Neuron (in vitro differentiated cells): ENCODE measurements at regions not wholly inside any gene's neighbourhood (a gene's known extent, or its start where the extent isn't known, plus 50 kb on each side); places are given as distances from the start of the nearest gene placed in this dataset.

ENCODE experiments used
- H2AFZ ChIP-seq: one replicate; pipeline ENCODE4 v1.6.1; 2013; ENCODE audit warnings: low read depth, mild to moderate bottlenecking, inconsistent platforms, low read length, moderate library complexity
- H3K27me3 ChIP-seq: one replicate; pipeline ENCODE4 v1.6.1; 2013; ENCODE audit warnings: low read length; ENCODE audit not compliant: insufficient read depth
- H3K36me3 ChIP-seq: one replicate; pipeline ENCODE4 v1.6.1; 2013; ENCODE audit warnings: low read length; ENCODE audit not compliant: insufficient read depth
- H3K4me1 ChIP-seq: one replicate; pipeline ENCODE4 v1.6.1; 2013; ENCODE audit warnings: low read length; ENCODE audit not compliant: insufficient read depth
- H3K4me3 ChIP-seq: 2 replicates; pipeline ENCODE4 v1.5.1; 2013; ENCODE audit warnings: mild to moderate bottlenecking, low read length, moderate library complexity
- H3K9me3 ChIP-seq: one replicate; pipeline ENCODE4 v1.6.1; 2013; ENCODE audit warnings: low read length

- H3K4me3 ChIP-seq = no peak overlapping the region
- no peak overlapping the region for H2AFZ ChIP-seq
- H3K4me1 ChIP-seq = peaks cover 16% of the 10 kb centered on the region
- H3K9me3 ChIP-seq = no peaks in the 10 kb centered on the region
- H3K36me3 ChIP-seq = no peaks in the 10 kb centered on the region
- no peaks in the 10 kb centered on the region for H3K27me3 ChIP-seq
Measured at GRCh38 chr2:6730649-6731532, 134.8 kb downstream of the CMPK2 start.

- no peak overlapping the region for H3K4me3 ChIP-seq
- no peak overlapping the region for H2AFZ ChIP-seq
- H3K9me3 ChIP-seq = no peaks in the 10 kb centered on the region
- no peaks in the 10 kb centered on the region for H3K27me3 ChIP-seq
- H3K4me1 ChIP-seq = no peaks in the 10 kb centered on the region
- no peaks in the 10 kb centered on the region for H3K36me3 ChIP-seq
Measured at GRCh38 chr2:6739547-6739946, 126.2 kb downstream of the CMPK2 start.

GRCh38 chr2:6741229-6741628 is 124.5 kb downstream of the CMPK2 start:
- H3K9me3 ChIP-seq = no peaks in the 10 kb centered on the region
- no peaks in the 10 kb centered on the region for H3K27me3 ChIP-seq
- H3K36me3 ChIP-seq = no peaks in the 10 kb centered on the region
- no peak overlapping the region for H3K4me3 ChIP-seq
- H2AFZ ChIP-seq = no peak overlapping the region
- no peaks in the 10 kb centered on the region for H3K4me1 ChIP-seq

GRCh38 chr2:6744038-6744437 is 121.7 kb downstream of the CMPK2 start:
- H3K4me1 ChIP-seq = peaks cover 3% of the 10 kb centered on the region
- no peaks in the 10 kb centered on the region for H3K27me3 ChIP-seq
- H3K9me3 ChIP-seq = no peaks in the 10 kb centered on the region
- H2AFZ ChIP-seq = no peak overlapping the region
- H3K36me3 ChIP-seq = no peaks in the 10 kb centered on the region
- no peak overlapping the region for H3K4me3 ChIP-seq

- Histone ChIP-seq H3K9me3 (no peaks in the 10 kb centered on the region), H3K27me3 (no peaks in the 10 kb centered on the region), H2AFZ (no peak overlapping the region), H3K4me3 (no peak overlapping the region), H3K4me1 (peaks cover 3% of the 10 kb centered on the region), H3K36me3 (no peaks in the 10 kb centered on the region)
Measured at GRCh38 chr2:6747433-6747832, 118.3 kb downstream of the CMPK2 start.

- H3K9me3 ChIP-seq = no peaks in the 10 kb centered on the region
- no peaks in the 10 kb centered on the region for H3K36me3 ChIP-seq
- no peak overlapping the region for H2AFZ ChIP-seq
- peaks cover 3% of the 10 kb centered on the region for H3K4me1 ChIP-seq
- H3K27me3 ChIP-seq = no peaks in the 10 kb centered on the region
- no peak overlapping the region for H3K4me3 ChIP-seq
Measured at GRCh38 chr2:6748406-6749067, 117.2 kb downstream of the CMPK2 start.

GRCh38 chr2:6749962-6750361 is 115.7 kb downstream of the CMPK2 start:
- no peak overlapping the region for H2AFZ ChIP-seq
- no peaks in the 10 kb centered on the region for H3K9me3 ChIP-seq
- H3K36me3 ChIP-seq = no peaks in the 10 kb centered on the region
- H3K27me3 ChIP-seq = no peaks in the 10 kb centered on the region
- H3K4me3 ChIP-seq = no peak overlapping the region
- peaks cover 3% of the 10 kb centered on the region for H3K4me1 ChIP-seq

- H3K9me3 ChIP-seq = no peaks in the 10 kb centered on the region
- H3K4me1 ChIP-seq = peaks cover 3% of the 10 kb centered on the region
- H3K27me3 ChIP-seq = no peaks in the 10 kb centered on the region
- no peak overlapping the region for H3K4me3 ChIP-seq
- no peaks in the 10 kb centered on the region for H3K36me3 ChIP-seq
- H2AFZ ChIP-seq = no peak overlapping the region
Measured at GRCh38 chr2:6750411-6751158, 115.1 kb downstream of the CMPK2 start.

GRCh38 chr2:6754419-6754818 is 111.3 kb downstream of the CMPK2 start:
- Histone ChIP-seq H3K27me3 (no peaks in the 10 kb centered on the region), H2AFZ (no peak overlapping the region), H3K4me3 (no peak overlapping the region), H3K9me3 (no peaks in the 10 kb centered on the region), H3K36me3 (no peaks in the 10 kb centered on the region), H3K4me1 (no peaks in the 10 kb centered on the region)

GRCh38 chr2:6755456-6755855 is 110.3 kb downstream of the CMPK2 start:
- Histone ChIP-seq H3K9me3 (no peaks in the 10 kb centered on the region), H3K4me3 (no peak overlapping the region), H3K27me3 (no peaks in the 10 kb centered on the region), H3K36me3 (no peaks in the 10 kb centered on the region), H2AFZ (no peak overlapping the region), H3K4me1 (no peaks in the 10 kb centered on the region)

GRCh38 chr2:6757215-6757614 is 108.5 kb downstream of the CMPK2 start:
- H2AFZ ChIP-seq = no peak overlapping the region
- no peaks in the 10 kb centered on the region for H3K36me3 ChIP-seq
- no peaks in the 10 kb centered on the region for H3K27me3 ChIP-seq
- no peaks in the 10 kb centered on the region for H3K4me1 ChIP-seq
- no peaks in the 10 kb centered on the region for H3K9me3 ChIP-seq
- H3K4me3 ChIP-seq = no peak overlapping the region

GRCh38 chr2:6759689-6760088 is 106.0 kb downstream of the CMPK2 start:
- no peak overlapping the region for H3K4me3 ChIP-seq

GRCh38 chr2:6760132-6760531 is 105.6 kb downstream of the CMPK2 start:
- Histone ChIP-seq H3K27me3 (no peaks in the 10 kb centered on the region), H3K4me1 (peaks cover 6% of the 10 kb centered on the region), H3K4me3 (no peak overlapping the region), H3K9me3 (no peaks in the 10 kb centered on the region), H2AFZ (no peak overlapping the region), H3K36me3 (no peaks in the 10 kb centered on the region)

More at GRCh38 chr2:6759689-6760088, 106.0 kb downstream of the CMPK2 start:
- peaks cover 4% of the 10 kb centered on the region for H3K4me1 ChIP-seq
- H3K36me3 ChIP-seq = no peaks in the 10 kb centered on the region
- H2AFZ ChIP-seq = no peak overlapping the region
- no peaks in the 10 kb centered on the region for H3K27me3 ChIP-seq
- no peaks in the 10 kb centered on the region for H3K9me3 ChIP-seq
